ENCODE measurements at regions not wholly inside any gene's neighbourhood (a gene's known extent, or its start where the extent isn't known, plus 50 kb on each side); places are given as distances from the start of the nearest gene placed in this dataset.

GRCh38 chr5:174945853-174946252 lies 221.5 kb downstream of the MSX2 start:
- TF ChIP-seq CTCF (IDR thresholded peaks at IDR 0.05), result no peak
- TF ChIP-seq MLX (CRISPR knock-in tag; IDR thresholded peaks at IDR 0.05), result no peak
- TF ChIP-seq CREB1 (CRISPR knock-in tag; IDR thresholded peaks at IDR 0.05), result no peak
- no peak for TF ChIP-seq USF2 (CRISPR knock-in tag; IDR thresholded peaks at IDR 0.05)
- no peak for TF ChIP-seq ETV6 (CRISPR knock-in tag; IDR thresholded peaks at IDR 0.05)
- no peak for TF ChIP-seq USF1 (CRISPR knock-in tag; IDR thresholded peaks at IDR 0.05)
- TF ChIP-seq JUN (CRISPR knock-in tag; IDR thresholded peaks at IDR 0.05), result no peak
- no peak for TF ChIP-seq FOXJ3 (CRISPR knock-in tag; IDR thresholded peaks at IDR 0.05; ENCODE audit: borderline replicate concordance)

Measured in WTC11 (cell line).